HG03045 (cell line): ENCODE measurements at regions not wholly inside any gene's neighbourhood (a gene's known extent, or its start where the extent isn't known, plus 50 kb on each side); places are given as distances from the start of the nearest gene placed in this dataset.
"Not testable (repeated sequence)": the region's sequence is repeated elsewhere in the genome, so short reads cannot be mapped to it uniquely, and the experiment has no call there.

Experiments used
- ATAC-seq: cut with Tn5 transposase; IDR thresholded peaks from one replicate; pipeline ENCODE4 v1.9.1; 2021; ENCODE audit warnings: mild to moderate bottlenecking, moderate library complexity; ENCODE audit not compliant: unreplicated experiment

- ATAC-seq, result not testable (repeated sequence)
Measured at GRCh38 chr1:146654763-146655162, 283.4 kb upstream of the NBPF12 start.

DNA sequence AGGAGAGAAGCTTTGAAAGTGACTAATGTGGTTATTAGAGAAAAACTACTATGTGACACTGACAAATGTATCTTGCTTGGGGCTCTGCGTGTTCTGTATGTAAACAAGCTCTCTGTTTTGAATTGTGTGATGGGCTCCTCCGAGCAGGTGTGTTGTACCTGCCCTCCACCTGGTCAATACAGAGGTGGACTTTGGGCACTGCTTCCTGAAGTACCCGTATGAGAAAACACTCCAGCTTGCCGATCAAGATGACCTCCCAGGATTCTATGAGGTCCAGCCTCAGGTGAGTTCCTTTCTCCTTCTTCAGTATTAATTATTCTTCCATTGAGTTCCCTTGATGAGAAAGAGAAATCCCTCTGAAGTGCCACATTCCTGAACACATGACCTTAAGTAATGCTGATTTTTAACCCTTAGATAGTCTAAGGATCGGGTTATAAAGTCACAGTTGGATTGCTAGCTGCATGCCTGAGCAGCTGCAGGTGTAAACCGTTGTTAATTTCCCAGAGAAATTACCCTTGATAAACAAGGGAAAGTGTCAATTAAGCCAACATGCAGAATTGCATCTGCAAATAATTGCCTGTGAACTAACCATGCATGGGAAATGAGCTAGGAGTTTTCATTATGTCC is 292.0 kb upstream of the NBPF12 start:
- not testable (repeated sequence) for ATAC-seq

- ATAC-seq, result not testable (repeated sequence)
Measured at GRCh38 chr1:146641534-146641933, 296.6 kb upstream of the NBPF12 start.

GRCh38 chr1:146640671-146641070 is 297.5 kb upstream of the NBPF12 start:
- not testable (repeated sequence) for ATAC-seq

- ATAC-seq, result not testable (repeated sequence)
Measured at GRCh38 chr1:146630302-146630701, 307.8 kb upstream of the NBPF12 start.

GRCh38 chr1:146618582-146618981 is 319.5 kb upstream of the NBPF12 start:
- ATAC-seq, result not testable (repeated sequence)

DNA sequence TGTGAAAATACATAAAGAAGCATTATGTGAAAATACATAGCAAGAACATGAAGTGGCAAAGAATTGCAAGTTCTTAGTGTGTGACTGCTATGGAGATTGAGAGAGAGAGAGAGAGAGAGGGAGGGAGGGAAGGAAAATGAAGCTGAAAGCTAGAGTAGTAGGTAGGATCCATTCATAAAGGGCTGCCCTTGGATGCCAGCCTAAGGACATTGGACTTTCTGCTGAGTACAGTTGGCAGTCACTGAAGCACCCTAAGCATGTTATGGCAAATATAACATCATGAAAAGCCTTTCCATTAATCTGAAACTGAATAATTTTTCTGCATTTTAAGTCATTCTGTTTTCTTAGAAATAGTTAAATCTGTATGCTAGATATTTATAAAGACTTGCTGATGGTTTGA is 333.4 kb upstream of the NBPF12 start:
- ATAC-seq, result not testable (repeated sequence)

DNA sequence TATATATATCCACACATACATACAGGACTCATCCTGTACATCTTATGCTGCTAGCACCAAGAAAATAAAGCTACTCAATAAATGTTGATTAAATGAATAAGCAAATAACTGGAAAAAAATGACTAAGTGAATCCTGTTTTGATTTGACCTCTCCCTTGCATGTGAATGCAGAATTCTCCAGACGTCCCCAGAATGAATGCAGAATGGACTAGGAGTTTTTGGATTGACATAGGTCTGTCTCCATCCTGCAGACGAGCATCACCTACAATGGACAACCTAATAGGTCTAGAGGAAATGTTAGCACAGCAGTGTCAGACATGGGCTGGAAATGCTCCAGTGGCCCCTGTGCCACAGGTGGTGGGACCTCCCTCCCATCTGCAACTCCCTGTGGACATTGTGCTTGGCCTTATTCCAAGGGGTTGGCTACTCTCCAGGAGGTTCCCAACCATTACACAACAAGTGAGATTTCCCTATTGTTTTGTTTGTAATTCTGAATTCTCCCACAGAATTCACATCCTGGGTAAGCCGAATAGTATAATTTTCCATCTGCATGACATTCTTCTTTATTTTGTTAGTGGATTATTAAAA is 337.3 kb upstream of the NBPF12 start:
- not testable (repeated sequence) for ATAC-seq

DNA sequence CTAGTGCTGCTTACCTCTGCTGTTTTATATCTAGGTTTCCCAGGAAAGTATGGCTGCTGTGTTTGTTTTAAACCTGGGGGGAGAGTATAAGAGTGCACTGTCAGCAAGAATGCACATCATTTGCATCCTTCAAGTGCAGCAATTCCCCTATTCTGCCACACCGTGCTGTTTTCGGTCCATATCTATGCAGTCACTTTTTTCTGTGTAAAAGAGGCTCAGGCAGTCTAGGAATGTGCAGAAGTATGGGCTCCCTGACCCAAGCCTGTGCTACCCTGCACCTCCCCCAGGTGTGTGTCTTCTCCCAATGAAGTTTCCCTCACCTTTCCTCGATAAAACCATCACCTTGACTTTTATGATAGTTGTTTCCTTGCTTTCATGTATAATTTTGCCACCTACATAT is 338.2 kb upstream of the NBPF12 start:
- not testable (repeated sequence) for ATAC-seq

- not testable (repeated sequence) for ATAC-seq
Measured at GRCh38 chr1:146581229-146581628, 352.4 kb upstream of the NOTCH2NLA start.

DNA sequence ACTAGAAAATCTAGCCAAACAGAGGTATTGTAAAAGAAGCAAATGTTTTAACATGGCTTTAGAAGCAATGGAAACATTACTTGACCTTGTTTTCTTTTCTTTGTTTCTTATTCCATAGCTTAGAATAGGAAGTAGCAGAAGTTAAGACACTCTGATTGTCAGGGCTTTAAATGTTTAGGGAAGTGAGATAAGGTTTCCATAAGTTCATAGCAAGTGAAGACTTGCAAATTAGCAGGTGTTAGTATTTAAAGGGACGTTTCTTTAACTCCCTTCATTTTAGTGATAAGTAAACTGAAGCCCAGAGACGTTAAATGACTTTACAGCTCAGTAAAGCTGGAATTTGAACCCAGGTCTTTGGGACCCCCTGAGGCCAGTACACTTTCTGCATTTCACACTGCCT is 338.7 kb upstream of the NOTCH2NLA start:
- ATAC-seq, result not testable (repeated sequence)

DNA sequence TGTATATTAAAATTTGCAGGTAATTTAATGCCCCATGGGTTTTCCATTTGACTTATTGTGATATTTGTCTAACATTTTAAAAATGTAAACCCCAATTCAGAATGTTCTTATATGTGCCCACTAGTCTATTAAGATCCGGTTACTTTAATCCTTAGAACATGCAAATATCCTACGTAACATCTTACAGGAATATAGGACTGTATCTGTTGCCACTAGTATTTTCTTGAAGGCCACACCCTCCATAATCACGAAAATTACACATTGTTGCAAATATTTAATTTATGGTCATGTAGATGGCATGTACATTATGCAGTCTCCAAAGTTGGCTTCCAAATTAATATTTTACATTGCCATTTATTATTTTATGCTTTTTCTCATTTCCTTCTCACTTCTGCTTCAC is 329.2 kb upstream of the NOTCH2NLA start:
- ATAC-seq, result not testable (repeated sequence)

- not testable (repeated sequence) for ATAC-seq
Measured at GRCh38 chr1:146556405-146556804, 327.6 kb upstream of the NOTCH2NLA start.

DNA sequence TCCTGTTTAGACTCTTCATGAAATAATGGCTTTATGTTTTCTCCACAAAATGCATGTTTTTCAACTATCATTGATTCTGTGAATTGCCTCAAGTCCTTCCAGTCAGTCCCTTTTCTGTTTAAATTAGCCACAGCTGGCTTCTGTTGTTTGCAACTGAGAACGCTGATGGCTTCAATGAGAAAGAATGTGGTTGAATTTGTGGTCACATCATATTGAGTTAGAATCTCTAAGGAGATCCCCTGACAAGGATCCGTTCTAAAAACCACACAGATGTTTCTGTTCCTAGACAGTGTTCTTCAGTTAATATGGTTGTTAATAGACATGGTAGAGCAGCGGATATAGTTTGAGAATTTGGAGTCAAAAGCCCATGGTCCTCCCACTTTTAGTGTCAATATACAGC is 323.6 kb upstream of the NOTCH2NLA start:
- not testable (repeated sequence) for ATAC-seq

DNA sequence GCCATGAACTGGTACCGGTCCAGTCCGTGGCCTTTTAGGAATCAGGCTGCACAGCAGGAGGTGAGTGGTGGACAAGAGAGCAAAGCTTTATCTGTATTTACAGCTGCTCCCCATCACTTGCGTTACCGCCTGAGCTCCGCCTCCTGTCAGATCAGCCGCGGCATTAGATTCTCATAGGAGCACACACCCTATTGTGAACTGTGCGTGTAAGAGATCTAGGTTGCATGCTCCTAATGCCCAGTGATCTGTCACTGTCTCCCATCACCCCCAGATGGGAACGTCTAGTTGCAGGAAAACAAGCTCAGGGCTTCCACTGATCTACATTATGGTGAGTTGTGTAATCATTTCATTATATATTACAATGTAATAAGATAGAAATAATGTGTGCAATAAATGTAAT is 319.9 kb upstream of the NOTCH2NLA start:
- ATAC-seq, result not testable (repeated sequence)

DNA sequence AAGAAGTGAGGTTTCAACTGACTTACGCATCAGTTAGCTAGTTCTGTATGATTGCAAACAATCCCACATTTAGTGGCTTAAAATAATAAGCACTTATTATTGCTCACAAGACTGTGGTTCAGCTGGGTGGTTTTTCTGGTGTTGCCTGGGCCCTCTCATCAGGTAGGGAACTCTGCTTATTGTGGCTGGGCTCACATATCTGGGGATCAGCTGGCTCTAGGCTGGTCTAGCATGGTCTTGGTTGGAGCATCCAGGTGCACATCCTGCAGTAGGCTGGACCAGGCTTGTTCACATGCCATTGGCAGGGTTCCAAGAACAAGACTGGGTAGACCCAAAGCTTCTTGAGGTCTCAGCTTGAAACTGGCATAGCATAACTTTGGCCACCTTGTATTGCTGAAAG is 317.4 kb upstream of the NOTCH2NLA start:
- not testable (repeated sequence) for ATAC-seq

GRCh38 chr1:146537775-146538373 is 309.1 kb upstream of the NOTCH2NLA start:
- not testable (repeated sequence) for ATAC-seq

GRCh38 chr1:146536028-146536427 is 307.2 kb upstream of the NOTCH2NLA start:
- not testable (repeated sequence) for ATAC-seq

DNA sequence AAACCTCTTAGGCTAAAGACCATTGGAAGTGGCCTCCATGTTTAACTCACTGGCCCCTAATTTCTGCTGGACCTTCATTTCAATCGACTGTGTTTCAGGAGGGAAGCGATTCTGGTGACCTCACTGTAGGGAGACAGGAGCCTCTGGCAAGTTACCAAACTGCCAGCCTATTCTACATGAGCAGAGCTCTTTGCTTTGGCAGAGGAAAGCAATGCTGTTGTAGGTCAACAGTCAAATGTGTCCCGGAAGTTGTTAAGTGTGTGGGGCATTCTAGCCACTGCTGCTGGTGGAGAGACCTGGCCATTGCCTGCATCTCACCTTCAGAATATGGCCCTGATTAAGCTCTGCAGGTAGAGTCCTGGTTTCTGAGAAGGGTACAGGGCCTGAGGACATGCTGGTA is 306.8 kb upstream of the NOTCH2NLA start:
- ATAC-seq, result not testable (repeated sequence)

- ATAC-seq, result not testable (repeated sequence)
Measured at GRCh38 chr1:146530958-146531357, 302.1 kb upstream of the NOTCH2NLA start.

DNA sequence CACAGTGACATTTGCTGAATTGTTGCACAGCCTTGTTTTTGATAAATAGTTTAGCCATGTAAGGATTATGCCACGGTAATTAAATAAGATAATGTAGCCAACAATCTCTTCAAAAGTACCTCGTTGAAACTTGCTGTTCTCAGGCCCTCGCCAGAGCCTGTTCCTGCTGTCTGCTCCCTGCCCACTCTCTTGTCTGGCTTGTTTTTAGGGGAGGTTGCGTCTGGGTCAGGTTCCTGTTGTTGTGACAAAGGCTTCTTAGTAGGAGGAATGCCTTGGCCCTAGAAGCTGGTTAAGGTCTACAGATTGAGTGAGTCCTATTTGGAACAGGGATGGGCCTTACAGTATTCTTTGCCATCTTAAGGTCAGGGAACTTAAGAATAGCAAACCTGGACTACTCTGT is 294.0 kb upstream of the NOTCH2NLA start:
- ATAC-seq, result not testable (repeated sequence)

DNA sequence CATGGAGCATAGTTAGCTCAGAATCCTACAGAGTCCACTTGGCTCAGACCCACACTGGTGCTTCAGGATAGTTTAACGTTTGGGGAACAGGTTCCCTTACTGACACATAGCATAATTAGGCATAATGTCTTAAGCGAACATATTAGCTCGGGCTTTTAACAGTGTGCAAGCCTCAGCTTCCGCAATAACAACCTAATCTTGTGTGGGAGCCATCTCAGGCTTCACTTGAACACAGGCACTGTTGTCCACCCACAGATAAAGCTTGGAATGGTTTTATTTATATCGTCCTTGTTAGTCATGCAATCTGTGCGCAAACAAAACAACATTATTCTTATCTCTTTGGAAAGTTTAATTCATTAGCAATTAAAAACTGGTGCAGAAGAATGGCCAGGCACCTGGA is 293.5 kb upstream of the NOTCH2NLA start:
- ATAC-seq, result not testable (repeated sequence)
